ENCODE measurements at regions not wholly inside any gene's neighbourhood (a gene's known extent, or its start where the extent isn't known, plus 50 kb on each side); places are given as distances from the start of the nearest gene placed in this dataset.

DNA sequence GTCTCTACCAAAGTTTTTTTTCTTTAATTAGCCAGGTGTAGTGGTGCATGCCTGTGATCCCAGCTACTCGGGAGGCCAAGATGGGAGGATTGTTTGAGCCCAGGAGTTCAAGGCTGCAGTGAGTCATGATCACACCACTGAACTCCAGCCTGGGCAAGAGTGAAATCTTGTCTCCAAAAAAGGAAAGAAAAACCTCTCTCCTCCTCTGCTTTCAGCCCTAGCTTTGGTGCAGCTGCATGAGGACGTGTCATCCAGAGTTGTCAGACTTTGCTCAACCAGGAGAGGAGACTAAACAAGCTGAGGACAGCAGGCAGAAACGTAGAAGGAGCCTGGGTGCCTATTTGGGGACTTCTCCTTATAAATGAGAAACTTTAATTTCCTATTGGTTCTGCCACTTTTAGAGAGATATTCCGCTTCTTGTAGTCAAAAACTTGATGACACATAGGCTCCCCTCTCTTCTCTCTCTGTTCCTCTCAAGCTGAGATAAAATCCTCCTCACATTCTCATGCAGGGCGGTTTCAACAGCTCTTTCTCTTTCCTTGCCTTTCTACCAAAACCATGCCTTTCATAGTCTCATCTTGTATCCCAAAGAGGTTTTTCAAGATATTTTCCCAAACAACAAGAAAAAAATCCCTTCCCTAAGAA, 205.4 kb downstream of the ARHGAP12 start:
- TF ChIP-seq YY1 (IDR thresholded peaks at IDR 0.05): no peak
- TF ChIP-seq, protein P1, sequence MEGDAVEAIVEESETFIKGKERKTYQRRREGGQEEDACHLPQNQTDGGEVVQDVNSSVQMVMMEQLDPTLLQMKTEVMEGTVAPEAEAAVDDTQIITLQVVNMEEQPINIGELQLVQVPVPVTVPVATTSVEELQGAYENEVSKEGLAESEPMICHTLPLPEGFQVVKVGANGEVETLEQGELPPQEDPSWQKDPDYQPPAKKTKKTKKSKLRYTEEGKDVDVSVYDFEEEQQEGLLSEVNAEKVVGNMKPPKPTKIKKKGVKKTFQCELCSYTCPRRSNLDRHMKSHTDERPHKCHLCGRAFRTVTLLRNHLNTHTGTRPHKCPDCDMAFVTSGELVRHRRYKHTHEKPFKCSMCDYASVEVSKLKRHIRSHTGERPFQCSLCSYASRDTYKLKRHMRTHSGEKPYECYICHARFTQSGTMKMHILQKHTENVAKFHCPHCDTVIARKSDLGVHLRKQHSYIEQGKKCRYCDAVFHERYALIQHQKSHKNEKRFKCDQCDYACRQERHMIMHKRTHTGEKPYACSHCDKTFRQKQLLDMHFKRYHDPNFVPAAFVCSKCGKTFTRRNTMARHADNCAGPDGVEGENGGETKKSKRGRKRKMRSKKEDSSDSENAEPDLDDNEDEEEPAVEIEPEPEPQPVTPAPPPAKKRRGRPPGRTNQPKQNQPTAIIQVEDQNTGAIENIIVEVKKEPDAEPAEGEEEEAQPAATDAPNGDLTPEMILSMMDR (IDR thresholded peaks at IDR 0.05; ENCODE audit: low read depth, low read length, missing input control): no peak
- TF ChIP-seq SP1 (IDR thresholded peaks at IDR 0.05): no peak
- no peak for TF ChIP-seq TAF1 (conservative IDR thresholded peaks at IDR 0.05)
